Endothelial cell (in vitro differentiated cells): ENCODE measurements at regions not wholly inside any gene's neighbourhood (a gene's known extent, or its start where the extent isn't known, plus 50 kb on each side); places are given as distances from the start of the nearest gene placed in this dataset.

Experiments
- DNase-seq: peaks from one replicate; pipeline ENCODE4 v3.0.0; 2021; ENCODE audit warnings: low spot score
- H3K27ac Mint-ChIP-seq: one replicate; pipeline ENCODE4 v1.8.0; 2021; ENCODE audit warnings: mixed read lengths, inconsistent platforms; ENCODE audit not compliant: unreplicated experiment
- H3K27me3 Mint-ChIP-seq: one replicate; pipeline ENCODE4 v1.8.0; 2021; ENCODE audit warnings: mild to moderate bottlenecking, moderate library complexity, mixed read lengths, inconsistent platforms; ENCODE audit not compliant: unreplicated experiment
- H3K36me3 Mint-ChIP-seq: one replicate; pipeline ENCODE4 v1.8.0; 2021; ENCODE audit warnings: mild to moderate bottlenecking, low read depth, mixed read lengths, inconsistent platforms; ENCODE audit not compliant: unreplicated experiment
- H3K4me1 Mint-ChIP-seq: one replicate; pipeline ENCODE4 v1.8.0; 2021; ENCODE audit warnings: mild to moderate bottlenecking, mixed read lengths, inconsistent platforms; ENCODE audit not compliant: unreplicated experiment
- H3K4me3 Mint-ChIP-seq: one replicate; pipeline ENCODE4 v1.8.0; 2021; ENCODE audit warnings: mild to moderate bottlenecking, mixed read lengths, inconsistent platforms; ENCODE audit not compliant: unreplicated experiment
- H3K9me3 Mint-ChIP-seq: one replicate; pipeline ENCODE4 v1.8.0; 2021; ENCODE audit warnings: mixed read lengths, inconsistent platforms; ENCODE audit not compliant: unreplicated experiment
- CTCF ChIP-seq: fragments of 200-600 bp; sonication (generic); IDR thresholded peaks from one replicate; pipeline ENCODE4 v1.5.0; 2021; ENCODE audit warnings: antibody characterized with exemption; ENCODE audit not compliant: unreplicated experiment

DNA sequence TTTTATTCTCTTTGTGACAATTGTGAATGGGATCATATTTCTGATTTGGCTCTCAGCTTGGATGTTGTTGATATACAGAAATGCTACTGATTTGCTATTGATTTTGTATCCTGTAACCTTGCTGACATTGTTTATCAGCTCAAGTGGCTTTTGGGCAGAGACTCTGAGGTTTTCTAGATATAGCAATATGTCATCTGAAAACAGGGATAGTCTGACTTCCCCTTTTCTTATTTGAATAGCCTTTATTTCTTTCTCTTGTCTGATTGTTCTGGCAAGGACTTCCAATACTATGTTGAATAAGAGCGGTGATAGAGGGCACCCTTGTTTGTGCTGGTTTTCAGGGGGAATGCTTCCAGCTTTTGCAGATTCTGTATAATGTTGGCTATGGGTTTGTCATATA is 150.8 kb downstream of the FASLG start:
- Mint-ChIP-seq H3K36me3 (peaks cover 12% of the 10 kb centered on the region), H3K4me3 (no peak overlapping the region), H3K9me3 (peaks cover 10% of the 10 kb centered on the region), H3K4me1 (no peaks in the 10 kb centered on the region), H3K27me3 (peaks cover under 1% of the 10 kb centered on the region), H3K27ac (no peak overlapping the region)
- TF ChIP-seq CTCF: no peak
- no peak for DNase-seq

DNA sequence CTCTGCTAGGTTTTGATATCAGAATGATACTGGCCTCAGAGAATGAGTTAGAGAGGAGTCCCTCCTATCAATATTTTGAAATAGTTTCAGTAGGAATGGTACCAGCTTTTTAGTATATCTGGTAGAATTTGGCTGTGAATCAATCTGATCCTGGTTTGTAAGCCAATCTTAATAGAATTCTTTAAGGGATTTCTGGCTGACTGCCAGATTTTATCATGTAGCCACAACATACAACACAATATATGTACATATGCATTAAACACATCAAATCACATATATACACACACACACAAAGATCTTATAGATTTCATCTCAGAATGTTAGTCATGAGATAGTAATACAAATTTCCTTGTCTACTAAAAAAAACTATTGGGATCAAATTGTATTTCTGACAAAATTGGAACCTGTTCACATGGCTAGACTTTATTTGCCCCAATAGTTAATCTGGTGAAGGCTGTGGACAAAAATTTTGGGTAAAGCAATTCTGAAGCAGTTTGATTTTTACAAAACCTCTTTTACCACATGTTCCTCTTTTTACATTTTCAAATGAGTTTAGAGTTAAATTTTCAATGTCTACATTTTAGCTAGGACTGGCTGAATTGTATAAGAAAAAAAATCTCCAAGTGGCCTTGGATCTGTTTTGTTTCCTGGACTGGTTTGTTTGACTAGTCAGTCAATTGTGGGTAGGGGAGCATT is 151.7 kb downstream of the FASLG start:
- TF ChIP-seq CTCF: no peak
- no peak overlapping the region for H3K4me3 Mint-ChIP-seq
- no peaks in the 10 kb centered on the region for H3K4me1 Mint-ChIP-seq
- peaks cover 10% of the 10 kb centered on the region for H3K9me3 Mint-ChIP-seq
- no peak for DNase-seq
- no peaks in the 10 kb centered on the region for H3K27me3 Mint-ChIP-seq
- peaks cover 12% of the 10 kb centered on the region for H3K36me3 Mint-ChIP-seq
- no peak overlapping the region for H3K27ac Mint-ChIP-seq

DNA sequence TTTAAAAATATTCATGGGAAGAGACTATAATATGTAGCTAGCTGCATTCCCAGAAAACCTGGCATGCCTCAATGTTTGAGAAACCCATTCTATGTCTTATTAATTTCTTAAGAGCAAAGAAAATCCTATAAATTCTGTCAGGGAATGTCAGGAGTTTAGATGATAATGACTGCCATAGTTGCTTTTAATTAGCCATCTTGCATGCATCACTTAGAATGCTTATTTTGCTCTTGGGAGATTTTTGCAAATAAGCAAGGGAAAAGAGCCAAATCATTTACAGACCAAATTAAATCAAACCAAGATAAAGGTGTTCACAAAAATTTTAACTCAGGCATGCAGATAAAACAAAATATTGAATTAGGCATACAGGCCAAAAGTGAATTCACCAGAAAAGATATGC is 152.8 kb downstream of the FASLG start:
- Mint-ChIP-seq H3K9me3 (peaks cover 10% of the 10 kb centered on the region), H3K36me3 (peaks cover 12% of the 10 kb centered on the region), H3K4me3 (no peak overlapping the region), H3K27me3 (no peaks in the 10 kb centered on the region), H3K27ac (no peak overlapping the region), H3K4me1 (no peaks in the 10 kb centered on the region)
- DNase-seq: no peak
- no peak for TF ChIP-seq CTCF

- Mint-ChIP-seq H3K27ac (no peak overlapping the region), H3K9me3 (peaks cover 10% of the 10 kb centered on the region), H3K4me3 (no peak overlapping the region), H3K36me3 (peaks cover 12% of the 10 kb centered on the region), H3K27me3 (no peaks in the 10 kb centered on the region), H3K4me1 (no peaks in the 10 kb centered on the region)
- no peak for TF ChIP-seq CTCF
- DNase-seq: no peak
These were observed 153.2 kb downstream of the FASLG start for GRCh38 chr1:172812118-172812517.

GRCh38 chr1:172813330-172813729 is 154.4 kb downstream of the FASLG start:
- no peak for DNase-seq
- H3K27ac Mint-ChIP-seq: no peak overlapping the region
- no peaks in the 10 kb centered on the region for H3K4me1 Mint-ChIP-seq

More at GRCh38 chr1:172813330-172813729, 154.4 kb downstream of the FASLG start:
- no peak for TF ChIP-seq CTCF
- Mint-ChIP-seq H3K4me3 (no peak overlapping the region), H3K27me3 (no peaks in the 10 kb centered on the region), H3K36me3 (peaks cover 8% of the 10 kb centered on the region), H3K9me3 (peaks cover 10% of the 10 kb centered on the region)
